HFF-Myc (cell line): ENCODE measurements at regions not wholly inside any gene's neighbourhood (a gene's known extent, or its start where the extent isn't known, plus 50 kb on each side); places are given as distances from the start of the nearest gene placed in this dataset.

Experiments
- DNase-seq: peaks from one replicate; pipeline ENCODE4 v3.0.0-alpha.2; 2011; ENCODE audit warnings: low read depth; ENCODE audit errors: extremely low read depth
- H3K4me3 ChIP-seq: replicated peaks from 2 replicates; pipeline ENCODE4 v1.5.1; 2011; ENCODE audit warnings: low read depth, mild to moderate bottlenecking, control low read depth, low read length
- TF ChIP-seq, protein P1 (sequence below): IDR thresholded peaks from 2 replicates; pipeline ENCODE4 v1.5.1; 2012; ENCODE audit warnings: mild to moderate bottlenecking, low read depth, low read length, control low read depth; ENCODE audit errors: missing control alignments

DNA sequence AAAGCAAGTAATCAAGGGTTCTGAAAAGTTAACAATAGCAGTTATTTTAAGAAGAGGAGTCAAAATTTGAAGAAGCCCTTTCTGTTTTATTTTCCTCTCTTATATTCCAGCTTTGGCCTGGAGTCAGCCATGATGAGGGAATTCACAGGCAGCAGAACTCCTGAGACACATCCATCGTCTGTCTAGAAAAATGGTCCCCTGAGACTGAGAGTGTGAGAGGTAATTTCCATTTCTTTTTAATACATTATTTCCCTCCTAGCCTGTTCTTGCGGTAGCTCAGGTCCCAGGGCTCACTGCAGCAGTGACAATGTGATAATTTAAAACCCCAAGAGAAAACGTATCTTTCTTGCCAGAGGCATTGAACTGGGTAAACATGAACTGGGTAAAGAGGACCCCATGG lies 296.0 kb downstream of the SMOC2 start:
- H3K4me3 ChIP-seq = no peak overlapping the region
- TF ChIP-seq, protein P1, sequence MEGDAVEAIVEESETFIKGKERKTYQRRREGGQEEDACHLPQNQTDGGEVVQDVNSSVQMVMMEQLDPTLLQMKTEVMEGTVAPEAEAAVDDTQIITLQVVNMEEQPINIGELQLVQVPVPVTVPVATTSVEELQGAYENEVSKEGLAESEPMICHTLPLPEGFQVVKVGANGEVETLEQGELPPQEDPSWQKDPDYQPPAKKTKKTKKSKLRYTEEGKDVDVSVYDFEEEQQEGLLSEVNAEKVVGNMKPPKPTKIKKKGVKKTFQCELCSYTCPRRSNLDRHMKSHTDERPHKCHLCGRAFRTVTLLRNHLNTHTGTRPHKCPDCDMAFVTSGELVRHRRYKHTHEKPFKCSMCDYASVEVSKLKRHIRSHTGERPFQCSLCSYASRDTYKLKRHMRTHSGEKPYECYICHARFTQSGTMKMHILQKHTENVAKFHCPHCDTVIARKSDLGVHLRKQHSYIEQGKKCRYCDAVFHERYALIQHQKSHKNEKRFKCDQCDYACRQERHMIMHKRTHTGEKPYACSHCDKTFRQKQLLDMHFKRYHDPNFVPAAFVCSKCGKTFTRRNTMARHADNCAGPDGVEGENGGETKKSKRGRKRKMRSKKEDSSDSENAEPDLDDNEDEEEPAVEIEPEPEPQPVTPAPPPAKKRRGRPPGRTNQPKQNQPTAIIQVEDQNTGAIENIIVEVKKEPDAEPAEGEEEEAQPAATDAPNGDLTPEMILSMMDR = no peak
- DNase-seq = no peak

DNA sequence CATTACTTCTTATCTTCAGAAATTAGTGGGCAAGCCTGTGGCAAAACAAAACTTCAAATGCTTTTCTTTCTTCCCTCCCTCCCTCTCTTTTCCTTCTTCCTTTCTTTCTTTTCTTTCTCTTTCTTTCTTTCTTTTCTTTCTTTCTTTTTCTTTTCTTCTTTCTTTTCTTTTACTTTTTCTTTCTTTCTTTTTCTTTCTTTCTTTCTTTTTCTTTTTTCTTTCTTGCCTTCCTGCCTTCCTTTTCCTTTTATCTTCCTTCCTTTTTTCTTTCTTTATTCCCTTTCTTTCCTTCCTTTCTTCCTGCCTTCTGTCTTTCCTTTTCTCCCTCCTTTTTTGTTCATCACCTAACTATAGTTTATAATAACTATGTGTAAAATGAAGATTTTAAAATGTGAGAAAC lies 295.1 kb downstream of the SMOC2 start:
- TF ChIP-seq, protein P1 = no peak
- no peak overlapping the region for H3K4me3 ChIP-seq
- no peak for DNase-seq

DNA sequence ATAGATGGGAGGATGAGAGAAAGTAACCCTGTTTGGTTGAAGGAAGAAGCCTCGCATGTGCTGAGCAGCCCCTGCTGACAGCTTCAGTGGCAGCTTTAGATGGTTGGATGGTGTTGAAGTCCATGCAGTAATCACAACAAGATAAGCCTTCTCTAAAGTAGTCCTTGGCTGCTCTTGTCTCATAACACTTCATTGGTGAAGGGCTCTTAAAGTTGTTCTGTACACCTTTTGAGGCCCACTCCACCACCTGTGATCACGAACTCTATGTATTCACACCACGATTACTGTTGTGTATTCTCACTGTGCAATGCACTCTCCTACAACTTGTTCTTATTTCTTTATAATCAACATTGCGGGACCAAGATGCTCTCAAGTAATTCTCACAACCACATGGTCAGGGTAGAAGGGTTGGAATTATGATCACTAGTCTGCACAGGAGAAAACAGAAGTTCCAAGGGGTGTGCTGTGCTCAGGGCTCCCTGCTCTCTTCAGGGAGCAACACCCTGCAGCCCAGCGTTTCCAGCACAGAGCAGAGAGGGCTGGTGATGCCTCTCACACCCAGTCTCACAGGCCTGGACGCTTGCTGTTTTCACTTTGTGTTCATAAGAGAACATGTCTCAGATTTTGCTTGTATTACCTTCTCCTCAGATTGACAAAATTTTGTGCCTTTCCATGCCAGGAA lies 294.4 kb downstream of the SMOC2 start:
- no peak for DNase-seq
- H3K4me3 ChIP-seq = no peak overlapping the region
- TF ChIP-seq, protein P1 = no peak

DNA sequence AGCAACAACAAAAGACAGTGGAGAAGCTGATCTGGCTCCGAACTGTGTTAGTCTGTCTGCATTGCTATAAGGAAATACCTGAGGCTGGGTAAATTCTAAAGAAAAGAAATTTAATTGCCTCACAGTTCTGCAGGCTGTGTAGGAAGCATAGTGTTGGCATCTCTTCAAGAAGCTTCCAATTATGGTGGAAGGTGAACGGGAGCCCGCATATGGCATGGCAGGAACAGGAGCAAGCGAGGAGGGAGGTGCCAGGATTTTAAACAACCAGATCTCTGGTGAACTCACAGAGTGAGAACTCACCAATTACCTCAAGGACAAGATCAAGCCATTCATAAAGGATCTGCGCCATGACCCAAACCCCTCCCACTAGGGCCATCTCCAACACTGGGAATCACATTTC lies 293.5 kb downstream of the SMOC2 start:
- H3K4me3 ChIP-seq = no peak overlapping the region
- DNase-seq = no peak
- TF ChIP-seq, protein P1 = no peak

DNA sequence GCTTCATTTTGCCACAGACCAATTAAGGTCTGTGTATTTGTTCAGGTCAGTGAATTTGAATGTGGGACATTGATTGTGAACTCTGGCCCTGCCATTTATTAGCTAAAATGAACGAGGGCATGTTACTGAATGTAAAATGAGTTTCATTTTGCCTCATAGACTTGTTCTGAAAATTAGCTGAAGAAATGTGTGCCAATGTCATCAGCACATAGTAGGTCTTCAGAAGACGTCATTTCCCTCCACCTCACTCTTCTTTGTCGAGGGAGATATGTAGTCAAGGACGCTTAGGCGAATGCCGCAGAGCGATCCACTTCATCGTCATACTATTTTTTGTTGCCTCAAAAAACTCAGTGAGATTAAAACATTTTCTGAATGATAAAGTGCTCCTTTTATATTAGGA lies 291.7 kb downstream of the SMOC2 start:
- TF ChIP-seq, protein P1 = no peak
- DNase-seq = no peak
- H3K4me3 ChIP-seq = no peak overlapping the region

DNA sequence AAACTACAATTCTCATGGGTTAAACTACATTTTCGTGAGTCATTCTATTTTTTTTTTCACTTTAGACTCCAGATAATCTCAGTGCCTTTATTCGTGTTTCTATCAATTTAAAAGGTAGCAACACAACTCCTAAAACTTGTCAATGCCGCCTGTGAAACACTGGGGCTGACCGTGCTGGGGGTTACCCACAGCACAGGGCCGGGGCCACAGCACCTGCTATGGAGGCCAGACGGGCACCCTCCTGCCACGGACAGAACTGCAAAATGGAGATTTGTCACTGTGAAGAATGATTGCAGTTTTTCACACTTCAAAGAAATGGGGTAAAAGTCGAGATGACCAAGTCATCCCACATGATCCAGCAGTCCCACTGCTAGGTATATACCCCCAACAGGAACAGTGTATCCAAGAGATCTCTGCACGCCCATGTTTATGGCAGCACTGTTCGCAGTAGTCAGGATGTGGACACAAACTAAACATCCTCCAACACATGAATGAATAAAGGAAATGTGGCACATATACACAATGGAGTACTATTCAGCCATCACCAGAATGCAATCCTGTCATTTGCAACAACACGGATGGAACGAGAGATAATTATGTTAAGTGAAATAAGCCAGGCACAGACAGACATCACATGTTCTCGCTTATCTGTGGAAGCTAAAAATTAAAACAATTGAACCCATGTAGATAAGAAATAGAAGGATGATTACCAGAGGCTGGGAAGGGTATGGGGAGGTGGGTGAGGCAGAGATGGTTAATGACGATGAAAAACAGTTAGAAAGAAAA lies 290.1 kb downstream of the SMOC2 start:
- TF ChIP-seq, protein P1 = no peak
- no peak for DNase-seq
- no peak overlapping the region for H3K4me3 ChIP-seq

DNA sequence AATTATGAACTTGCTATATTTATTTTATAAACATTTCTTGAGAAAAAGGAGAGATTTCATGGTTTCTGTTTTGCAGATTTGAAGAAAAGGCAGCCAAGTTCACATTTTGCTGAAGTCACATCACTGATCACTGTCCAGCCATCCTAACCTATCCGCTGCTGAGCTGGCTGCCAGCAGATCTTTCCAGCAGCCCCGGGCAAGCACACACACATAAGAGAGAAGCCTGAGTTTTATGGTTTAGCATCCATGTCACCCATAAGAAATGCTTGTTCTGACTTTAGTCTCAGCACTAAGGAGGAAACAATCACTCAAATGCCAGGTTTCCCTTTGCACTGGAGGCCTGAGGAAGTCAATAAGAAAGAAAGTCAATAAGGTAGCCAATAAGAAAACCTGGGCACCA lies 287.1 kb downstream of the SMOC2 start:
- DNase-seq = no peak
- TF ChIP-seq, protein P1 = no peak
- H3K4me3 ChIP-seq = no peak overlapping the region
